ENCODE measurements at regions not wholly inside any gene's neighbourhood (a gene's known extent, or its start where the extent isn't known, plus 50 kb on each side); places are given as distances from the start of the nearest gene placed in this dataset.
"Not testable (repeated sequence)": the region's sequence is repeated elsewhere in the genome, so short reads cannot be mapped to it uniquely, and the experiment has no call there.

DNA sequence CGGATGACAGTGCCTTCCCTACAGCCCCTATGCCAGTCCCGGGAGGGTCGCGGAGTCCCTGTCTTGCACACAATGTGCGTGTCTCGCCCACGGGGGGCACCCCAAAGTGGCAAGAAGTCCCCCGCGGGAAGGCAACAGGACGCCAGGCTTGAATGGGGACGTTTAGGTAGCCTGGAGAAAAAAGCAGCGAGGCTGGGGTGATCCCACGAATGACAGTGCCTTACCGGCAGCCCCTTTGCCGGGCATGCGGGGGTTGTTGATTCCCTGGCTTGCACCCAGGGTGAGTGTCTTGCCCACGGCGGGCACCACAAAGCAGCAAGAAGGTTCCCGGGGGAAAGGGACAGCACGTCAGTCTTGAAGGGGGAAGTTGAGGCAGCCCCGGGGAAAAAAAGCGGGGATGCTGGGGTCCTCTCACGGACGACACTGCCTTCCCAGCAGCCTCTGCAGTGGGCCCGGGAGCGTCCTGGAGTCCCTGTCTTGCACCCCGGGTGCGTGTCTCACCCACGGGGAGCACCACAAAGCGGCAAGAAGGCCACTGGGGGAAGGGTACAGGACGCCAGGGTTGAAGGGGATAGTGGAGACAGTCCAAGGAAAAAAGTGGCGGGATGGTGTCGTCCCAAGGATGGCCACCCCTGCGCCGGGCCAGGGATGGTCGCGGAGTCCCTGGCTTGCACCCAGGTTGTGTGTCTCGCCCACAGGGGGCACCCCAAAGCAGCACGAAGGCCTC lies 156.8 kb upstream of the ALG10B start:
- Histone ChIP-seq H3K4me3 (no peak overlapping the region), H3K27me3 (peaks cover 19% of the 10 kb centered on the region; the same call in 1 of the 2 replicates), H3K9me3 (replicated peaks) (no peaks in the 10 kb centered on the region), H3K4me1 (no peaks in the 10 kb centered on the region), H3K36me3 (no peaks in the 10 kb centered on the region), H3K27ac (no peak overlapping the region)
- DNase-seq = no peak

DNA sequence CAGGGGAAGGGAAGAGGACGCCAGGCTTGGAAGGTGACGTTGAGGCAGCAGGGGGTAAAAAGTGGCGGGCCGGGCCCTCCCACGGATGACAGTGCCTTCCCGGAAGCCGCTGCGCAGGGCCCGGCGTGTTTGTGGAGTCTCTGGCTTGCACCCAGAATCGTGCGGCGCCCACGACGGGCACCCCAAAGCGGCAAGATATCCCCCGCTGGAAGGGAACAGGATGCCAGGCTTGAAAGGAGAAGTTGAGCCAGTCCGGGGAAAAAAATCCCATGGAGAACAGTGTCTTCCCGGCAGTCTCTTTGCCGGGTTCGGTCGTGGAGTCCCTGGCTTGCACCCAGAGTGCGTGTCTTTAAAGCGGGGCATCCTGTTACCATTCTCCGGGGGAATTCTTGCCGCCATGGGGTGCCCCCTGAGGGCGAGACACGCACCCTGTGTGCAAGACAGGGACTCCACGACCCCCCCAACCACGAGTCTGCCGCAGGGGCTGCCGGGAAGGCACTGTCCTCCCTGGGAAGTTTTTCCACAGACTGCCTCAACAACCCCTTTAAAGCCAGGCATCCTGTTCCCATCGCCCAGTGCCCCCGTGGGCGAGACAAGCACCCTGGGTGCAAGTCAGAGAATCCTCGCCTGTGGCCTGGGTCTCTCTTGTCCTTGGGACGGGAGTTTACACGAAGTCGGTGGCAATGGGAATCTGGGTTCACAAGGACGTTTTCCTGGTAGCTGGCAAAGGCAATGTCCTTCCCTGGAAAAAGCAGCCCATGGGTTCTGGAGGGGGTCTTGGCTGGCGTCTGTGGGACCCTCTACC lies 156.1 kb upstream of the ALG10B start:
- no peak for DNase-seq
- Histone ChIP-seq H3K4me3 (no peak overlapping the region), H3K36me3 (no peaks in the 10 kb centered on the region), H3K27me3 (peaks cover 12% of the 10 kb centered on the region; the same call in 1 of the 2 replicates), H3K27ac (no peak overlapping the region), H3K4me1 (no peaks in the 10 kb centered on the region), H3K9me3 (replicated peaks) (no peaks in the 10 kb centered on the region)

DNA sequence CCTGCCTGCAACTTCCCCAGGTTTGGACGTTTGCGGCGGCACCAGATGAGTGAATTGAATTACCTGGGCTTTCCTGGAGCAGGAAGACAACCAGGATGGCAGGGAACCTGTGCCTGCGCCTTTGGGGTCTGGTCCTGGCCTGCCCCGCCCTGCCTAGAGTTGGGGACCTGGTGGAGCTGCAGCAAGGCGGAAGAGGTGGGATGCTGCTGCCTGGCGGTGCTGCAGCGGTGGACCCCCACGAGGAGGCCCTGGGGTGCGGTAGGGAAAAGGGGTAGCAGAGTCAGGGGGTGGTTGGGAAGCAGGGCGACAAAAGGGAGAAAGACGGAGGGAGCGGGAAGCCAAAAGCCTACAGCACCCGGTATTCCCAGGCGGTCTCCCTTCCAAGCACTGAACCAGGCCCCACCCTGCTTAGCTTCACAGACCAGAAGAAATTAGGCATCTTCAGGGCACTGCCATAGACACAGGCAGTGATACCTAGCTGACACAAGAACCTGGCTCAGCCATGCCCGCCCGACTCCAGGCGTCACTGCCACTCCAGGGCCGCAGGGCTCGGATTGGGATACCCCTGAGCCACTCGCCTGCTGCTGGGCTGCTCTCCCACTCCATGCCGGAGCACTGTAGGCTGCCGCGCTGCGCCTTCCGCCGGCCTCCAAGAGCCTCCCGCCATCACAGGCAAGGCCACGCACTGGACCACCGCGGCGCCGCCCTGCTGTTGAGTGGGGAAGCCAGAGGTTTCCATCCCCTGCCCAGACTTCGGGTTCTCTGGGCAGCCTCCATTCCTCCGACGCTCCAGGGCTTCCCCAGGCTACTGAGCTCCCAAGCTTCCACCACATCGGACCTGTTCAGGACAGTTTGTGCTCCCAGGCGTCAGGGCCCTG lies 155.2 kb upstream of the ALG10B start:
- Histone ChIP-seq H3K27ac (no peak overlapping the region), H3K9me3 (replicated peaks) (no peaks in the 10 kb centered on the region), H3K4me1 (no peaks in the 10 kb centered on the region), H3K36me3 (no peaks in the 10 kb centered on the region), H3K4me3 (no peak overlapping the region), H3K27me3 (peaks cover 12% of the 10 kb centered on the region; the same call in 1 of the 2 replicates)
- DNase-seq = no peak

DNA sequence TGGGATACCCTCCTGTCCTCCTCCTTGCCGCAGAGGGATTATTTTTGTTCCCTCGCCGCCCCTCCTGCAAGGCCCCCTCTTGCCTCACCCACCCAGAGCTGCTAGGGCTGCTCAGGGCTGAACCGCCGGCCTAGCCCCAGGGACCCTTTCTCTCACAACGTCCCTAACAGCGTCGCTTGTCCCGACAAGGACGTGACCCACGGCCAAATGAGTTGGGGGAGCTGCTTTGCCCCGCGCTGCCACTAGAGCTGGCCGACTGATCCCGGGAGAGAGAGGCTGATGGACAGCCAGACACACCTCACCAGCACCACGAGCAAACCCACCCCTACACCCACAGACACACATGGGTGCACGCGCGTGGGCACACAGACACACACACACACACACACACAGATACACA lies 154.6 kb upstream of the ALG10B start:
- H3K36me3 ChIP-seq = no peaks in the 10 kb centered on the region
- peaks cover 12% of the 10 kb centered on the region; the same call in 1 of the 2 replicates for H3K27me3 ChIP-seq
- no peak for DNase-seq
- H3K4me3 ChIP-seq = no peak overlapping the region
- H3K9me3 ChIP-seq (replicated peaks) = no peaks in the 10 kb centered on the region
- no peaks in the 10 kb centered on the region for H3K4me1 ChIP-seq
- H3K27ac ChIP-seq = no peak overlapping the region

DNA sequence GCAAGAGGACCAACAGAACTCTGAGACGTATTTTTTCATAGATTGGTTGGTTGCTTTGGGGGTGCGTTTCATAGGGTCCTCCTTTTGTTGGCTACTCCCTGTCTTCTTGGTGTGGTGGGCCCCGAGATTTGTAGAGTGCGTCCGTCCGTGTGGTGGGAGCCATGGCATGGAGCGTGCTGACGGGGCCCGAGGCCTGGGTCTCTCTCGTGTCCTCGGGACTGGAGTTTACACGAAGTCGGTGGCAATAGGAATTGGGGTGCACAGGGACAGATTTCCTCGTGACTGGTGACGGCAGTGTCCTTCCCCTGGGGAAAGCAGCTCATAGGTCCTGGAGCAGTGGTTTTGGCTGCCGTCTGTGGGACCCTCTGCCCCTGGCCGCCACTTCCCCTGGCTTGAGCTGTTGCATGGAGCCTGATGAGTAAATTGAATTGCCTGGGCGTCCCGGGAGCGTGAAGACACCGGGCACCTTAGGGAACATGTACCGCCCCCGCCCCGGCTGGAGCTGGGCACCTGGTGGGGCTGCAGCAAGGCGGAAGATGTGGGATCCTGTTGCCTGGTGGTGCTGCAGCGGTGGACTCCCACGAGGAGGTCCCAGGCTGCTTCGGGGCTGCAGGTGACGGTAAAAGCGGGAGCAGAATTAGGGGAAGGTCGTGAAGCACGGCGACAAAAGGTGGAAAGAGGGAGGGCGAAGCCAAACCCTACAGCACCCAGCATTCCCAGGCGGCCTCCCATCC lies 153.7 kb upstream of the ALG10B start:
- H3K27me3 ChIP-seq = peaks cover 5% of the 10 kb centered on the region; the same call in 1 of the 2 replicates
- no peaks in the 10 kb centered on the region for H3K9me3 ChIP-seq (replicated peaks)
- no peak overlapping the region for H3K27ac ChIP-seq
- no peak for DNase-seq
- no peak overlapping the region for H3K4me3 ChIP-seq
- no peaks in the 10 kb centered on the region for H3K4me1 ChIP-seq
- no peaks in the 10 kb centered on the region for H3K36me3 ChIP-seq

DNA sequence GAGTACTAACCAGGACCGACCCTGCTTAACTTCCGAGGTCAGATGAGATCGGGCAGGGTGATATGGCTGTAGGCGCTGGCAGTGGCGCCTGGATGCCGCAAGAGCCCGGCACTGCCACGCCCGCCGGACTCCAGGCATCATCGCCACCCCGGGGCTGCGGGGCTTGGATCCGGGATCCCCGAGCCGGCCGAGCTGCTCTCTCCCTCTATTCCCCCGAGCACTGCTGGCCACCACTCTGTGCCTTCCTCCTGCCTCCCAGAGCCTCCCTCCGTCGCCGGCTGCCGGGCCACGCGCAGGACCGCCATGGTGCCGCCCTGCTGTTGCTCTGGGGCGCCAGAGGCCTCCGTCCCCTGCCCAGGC lies 153.2 kb upstream of the ALG10B start:
- Histone ChIP-seq H3K9me3 (replicated peaks) (no peaks in the 10 kb centered on the region), H3K27ac (no peak overlapping the region), H3K36me3 (no peaks in the 10 kb centered on the region), H3K27me3 (no peaks in the 10 kb centered on the region; the same call in 1 of the 2 replicates), H3K4me3 (no peak overlapping the region), H3K4me1 (no peaks in the 10 kb centered on the region)
- DNase-seq = no peak

DNA sequence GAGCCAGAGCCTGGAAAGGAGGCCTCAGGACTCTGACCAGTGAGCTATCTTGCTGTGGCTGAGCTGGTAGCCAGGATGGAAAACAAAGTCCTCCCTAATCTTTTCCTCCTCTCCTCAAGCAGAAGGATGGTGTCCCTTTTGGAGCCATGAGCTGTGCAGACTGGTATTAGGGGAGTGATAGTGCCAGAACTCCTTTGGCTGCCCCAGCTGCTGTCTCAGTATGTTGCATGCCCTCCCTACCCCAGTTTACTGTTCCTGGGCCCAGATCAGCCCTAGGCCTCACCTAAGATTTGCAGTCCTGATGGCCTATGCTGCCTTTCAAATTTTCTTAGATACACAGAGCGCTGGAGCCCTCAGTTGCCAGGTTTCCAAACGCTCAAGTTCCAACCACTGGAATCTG lies 150.3 kb upstream of the ALG10B start:
- Histone ChIP-seq H3K27ac (no peak overlapping the region), H3K4me3 (no peak overlapping the region), H3K9me3 (replicated peaks) (no peaks in the 10 kb centered on the region), H3K27me3 (no peaks in the 10 kb centered on the region), H3K4me1 (no peaks in the 10 kb centered on the region), H3K36me3 (no peaks in the 10 kb centered on the region)
- no peak for DNase-seq

DNA sequence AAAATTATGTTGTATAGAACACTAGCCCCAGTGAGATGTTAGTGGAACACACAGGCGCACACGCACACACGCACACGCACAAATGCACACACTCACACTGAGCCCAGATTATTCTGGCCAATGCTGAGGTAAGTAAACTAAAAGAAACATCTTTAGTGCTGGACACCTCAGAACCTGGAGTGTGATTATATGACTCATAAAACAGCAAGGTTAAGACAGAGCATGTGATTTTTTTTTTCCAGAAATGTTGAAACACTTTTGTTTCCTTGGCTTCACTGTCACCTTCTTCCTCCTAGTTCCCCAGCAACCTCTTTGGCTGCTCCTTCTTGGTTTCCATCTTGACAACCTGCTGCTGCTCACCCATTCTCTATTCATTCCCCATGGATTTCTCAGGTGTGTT lies 141.0 kb upstream of the ALG10B start:
- Histone ChIP-seq H3K27me3 (no peaks in the 10 kb centered on the region), H3K4me1 (no peaks in the 10 kb centered on the region), H3K4me3 (no peak overlapping the region), H3K9me3 (replicated peaks) (no peaks in the 10 kb centered on the region), H3K36me3 (no peaks in the 10 kb centered on the region), H3K27ac (no peak overlapping the region)
- DNase-seq = no peak

DNA sequence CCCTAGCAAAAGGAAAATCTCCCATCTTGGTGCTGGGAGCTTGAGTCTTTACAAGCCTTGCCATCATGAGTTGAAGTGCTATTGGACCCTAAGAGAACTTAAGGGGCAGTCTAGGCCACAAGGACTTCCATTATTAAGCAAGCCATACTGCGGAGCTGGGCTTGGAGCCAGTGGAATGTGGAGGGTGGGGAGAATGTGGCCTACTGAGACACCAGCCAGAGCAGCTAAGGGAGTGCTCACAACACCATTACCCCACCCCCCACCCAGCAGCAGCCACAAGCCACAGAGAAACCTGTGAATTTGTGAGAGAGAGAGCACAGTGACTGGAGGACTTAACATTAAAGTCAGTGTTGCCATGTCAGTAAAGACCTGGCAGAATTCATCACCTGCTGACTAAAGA lies 133.0 kb upstream of the ALG10B start:
- not testable (repeated sequence) for H3K27me3 ChIP-seq; H3K27ac ChIP-seq; H3K36me3 ChIP-seq; H3K4me1 ChIP-seq; DNase-seq; H3K9me3 ChIP-seq (replicated peaks); H3K4me3 ChIP-seq

DNA sequence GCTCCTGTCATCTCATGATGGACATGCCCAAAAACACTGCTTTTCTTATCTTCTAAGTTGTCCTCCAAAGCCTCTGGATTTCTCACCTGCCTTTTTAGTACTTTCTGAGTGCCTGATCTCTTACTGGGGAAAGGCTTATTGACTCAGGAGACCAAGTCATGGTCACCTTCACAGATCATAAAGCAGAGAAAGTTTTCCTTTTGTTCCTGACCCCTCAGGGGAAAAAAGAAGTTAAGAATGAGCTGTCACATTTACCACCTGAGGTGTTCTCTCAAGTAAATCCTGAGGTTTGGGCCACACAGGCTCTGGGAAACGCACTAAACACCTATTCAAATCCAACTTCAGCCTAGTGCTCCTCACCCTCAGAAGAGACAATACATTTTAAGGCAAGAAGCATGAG lies 119.3 kb upstream of the ALG10B start:
- H3K27ac ChIP-seq; DNase-seq; H3K4me1 ChIP-seq; H3K36me3 ChIP-seq; H3K27me3 ChIP-seq; H3K9me3 ChIP-seq (replicated peaks); H3K4me3 ChIP-seq: not testable (repeated sequence)

DNA sequence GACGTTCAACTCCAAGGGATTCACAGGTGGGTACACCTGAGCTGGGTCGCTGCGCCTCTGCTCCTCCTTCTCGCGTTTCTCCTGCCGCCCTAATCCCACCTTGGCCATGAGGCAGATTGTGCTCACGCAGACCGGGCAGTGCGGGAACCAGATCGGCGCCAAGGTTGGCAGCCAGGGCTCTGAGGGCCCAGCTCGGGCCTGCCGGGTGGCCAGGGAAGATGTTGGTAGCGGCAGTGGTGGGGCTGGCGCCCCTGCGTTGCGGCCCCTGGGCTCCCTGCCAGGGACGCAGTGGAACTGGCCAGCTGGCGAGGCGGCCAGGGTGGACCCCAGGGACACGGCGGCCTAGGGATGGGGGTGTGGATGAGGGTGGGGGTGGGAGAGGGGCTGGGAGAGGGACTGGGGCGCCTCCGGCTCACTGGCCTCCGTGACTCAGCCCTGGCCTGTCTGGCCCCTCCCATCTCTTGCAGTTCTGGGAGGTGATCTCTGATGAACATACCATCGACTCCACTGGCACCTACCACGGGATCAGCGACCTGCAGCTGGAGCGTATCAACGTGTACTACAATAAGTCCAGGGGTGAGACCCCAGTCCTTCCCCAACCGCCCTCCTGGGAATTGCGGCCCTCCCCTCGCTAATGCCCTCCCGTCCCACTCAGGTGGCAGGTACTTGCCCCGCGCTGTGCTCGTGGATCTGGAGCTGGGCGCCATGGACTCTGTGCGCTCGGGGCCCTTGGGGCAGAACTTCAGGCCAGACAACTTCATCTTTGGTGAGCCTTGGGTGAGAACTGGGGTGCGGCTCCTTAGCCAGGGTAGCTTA lies 114.9 kb upstream of the ALG10B start:
- H3K27me3 ChIP-seq = no peaks in the 10 kb centered on the region
- H3K36me3 ChIP-seq = no peaks in the 10 kb centered on the region
- H3K27ac ChIP-seq = no peak overlapping the region
- no peaks in the 10 kb centered on the region for H3K9me3 ChIP-seq (replicated peaks)
- no peaks in the 10 kb centered on the region for H3K4me1 ChIP-seq
- no peak for DNase-seq
- no peak overlapping the region for H3K4me3 ChIP-seq

DNA sequence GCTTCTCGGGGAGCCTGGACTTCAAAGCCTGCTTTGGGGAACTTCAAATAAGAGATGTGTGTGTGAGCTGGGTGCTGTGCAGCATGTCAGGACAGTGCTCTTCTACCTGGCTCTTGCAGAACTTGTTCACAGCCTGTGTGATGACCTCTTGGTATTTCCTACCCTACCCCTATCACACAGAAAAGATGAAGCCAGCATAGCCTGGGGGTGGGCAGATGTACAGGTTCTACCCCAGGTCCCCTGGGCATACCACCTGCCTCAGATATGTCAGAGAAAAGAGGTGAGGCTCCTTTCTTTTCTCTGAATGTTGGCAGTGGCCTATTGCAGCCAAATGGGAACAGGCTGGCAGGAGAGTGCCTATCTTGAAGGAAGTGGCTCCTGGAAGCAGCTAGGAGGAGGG lies 111.7 kb upstream of the ALG10B start:
- Histone ChIP-seq H3K36me3 (no peaks in the 10 kb centered on the region), H3K4me1 (no peaks in the 10 kb centered on the region), H3K27ac (no peak overlapping the region), H3K9me3 (replicated peaks) (no peaks in the 10 kb centered on the region), H3K27me3 (no peaks in the 10 kb centered on the region), H3K4me3 (no peak overlapping the region)
- DNase-seq = no peak

DNA sequence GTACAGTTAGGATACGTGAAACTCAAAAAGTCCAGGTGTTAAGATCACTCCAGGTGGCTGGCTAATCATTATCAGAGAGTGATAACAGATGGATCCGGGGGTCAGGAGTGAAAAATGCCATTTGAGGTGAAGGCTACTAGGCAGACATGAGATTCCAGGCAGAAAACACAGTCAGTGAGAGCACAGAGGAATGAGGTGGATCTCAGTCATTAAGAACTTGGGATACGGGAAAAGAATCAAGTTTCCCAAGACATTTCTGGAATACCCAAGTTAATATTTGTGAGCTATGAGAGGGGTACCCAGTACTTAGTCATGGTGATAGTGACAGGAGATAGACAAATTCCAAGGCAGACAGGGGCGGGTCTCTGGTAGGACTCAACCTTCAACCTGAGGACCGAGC lies 94.6 kb upstream of the ALG10B start:
- no peak overlapping the region for H3K27ac ChIP-seq
- DNase-seq = no peak
- H3K4me3 ChIP-seq = no peak overlapping the region
- H3K27me3 ChIP-seq = no peaks in the 10 kb centered on the region
- H3K36me3 ChIP-seq = no peaks in the 10 kb centered on the region
- no peaks in the 10 kb centered on the region for H3K9me3 ChIP-seq (replicated peaks)
- no peaks in the 10 kb centered on the region for H3K4me1 ChIP-seq

DNA sequence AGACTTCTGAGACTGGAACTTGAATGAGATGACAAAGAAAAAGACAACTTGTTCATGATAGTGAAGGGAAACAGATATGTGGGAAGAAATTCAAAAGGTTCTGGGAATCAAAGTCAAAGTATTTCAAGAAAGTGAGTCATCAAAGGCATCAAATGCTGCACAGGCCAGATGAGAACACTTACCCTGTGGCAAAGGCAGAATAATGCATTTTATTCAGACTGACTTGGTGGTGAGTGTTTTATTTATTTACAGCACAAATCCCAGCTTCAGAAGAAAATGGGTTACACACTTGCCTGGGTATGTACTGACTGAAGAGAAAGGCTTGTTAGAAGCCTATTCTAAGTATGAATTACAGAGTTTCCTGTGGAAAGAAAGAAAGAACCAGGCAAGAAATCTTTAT lies 78.2 kb upstream of the ALG10B start:
- H3K27ac ChIP-seq; H3K36me3 ChIP-seq; H3K4me3 ChIP-seq; DNase-seq; H3K4me1 ChIP-seq; H3K27me3 ChIP-seq; H3K9me3 ChIP-seq (replicated peaks): not testable (repeated sequence)

Measured in SJCRH30 (cell line).